ENCODE measurements at regions not wholly inside any gene's neighbourhood (a gene's known extent, or its start where the extent isn't known, plus 50 kb on each side); places are given as distances from the start of the nearest gene placed in this dataset.

DNA sequence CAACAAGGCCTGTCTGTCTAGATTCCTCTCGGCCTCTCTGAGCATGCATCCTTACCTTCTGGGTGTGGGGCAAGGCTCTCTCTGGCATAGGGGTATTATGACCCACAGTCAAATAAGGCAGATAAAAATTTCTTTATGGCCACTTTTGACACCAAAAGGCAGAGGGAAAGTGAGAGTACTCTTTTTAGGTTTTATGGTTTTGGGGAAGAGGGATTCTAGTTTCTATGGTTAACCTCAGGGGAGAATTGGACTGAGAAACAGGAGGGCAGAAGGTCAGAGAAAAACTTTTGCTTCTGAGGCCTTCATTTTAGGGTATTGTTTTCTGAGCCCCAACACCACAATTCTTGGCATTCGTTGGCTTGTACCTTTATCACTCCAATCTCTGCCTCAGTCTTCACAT lies 70.0 kb upstream of the CCDC54 start:
- DNase-seq (no peak), ATAC-seq (no peak)
- peaks cover 30% of the 10 kb centered on the region for H3K27me3 Mint-ChIP-seq
- no peak overlapping the region for H3K27ac Mint-ChIP-seq
- peaks cover 2% of the 10 kb centered on the region for H3K9me3 Mint-ChIP-seq (ENCODE audit: low read depth)
- CTCF ChIA-PET: no interaction called here
- no peak overlapping the region for H3K4me3 Mint-ChIP-seq
- no peaks in the 10 kb centered on the region for H3K36me3 Mint-ChIP-seq
- H3K4me1 Mint-ChIP-seq: no peaks in the 10 kb centered on the region

DNA sequence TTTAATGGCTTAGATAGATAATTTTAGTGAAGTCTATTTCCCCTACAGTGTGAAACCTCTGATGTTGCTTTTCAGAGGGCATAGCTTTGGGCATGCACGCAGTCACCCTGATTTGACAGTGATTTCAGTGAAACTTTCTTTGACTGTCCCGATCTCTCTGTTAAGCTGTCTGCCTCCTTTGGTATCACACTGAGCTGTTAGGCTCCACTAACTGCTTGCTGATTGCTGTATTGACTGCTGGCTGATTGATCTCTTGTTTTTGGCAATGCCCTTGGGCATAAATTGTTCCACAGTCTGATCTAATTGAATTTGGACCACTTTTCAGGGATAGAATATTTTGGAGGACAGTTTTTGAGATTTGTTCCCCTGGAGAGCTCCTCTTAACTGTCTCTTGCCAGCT lies 68.5 kb upstream of the CCDC54 start:
- Mint-ChIP-seq H3K4me1 (no peaks in the 10 kb centered on the region), H3K27me3 (peaks cover 34% of the 10 kb centered on the region), H3K27ac (no peak overlapping the region), H3K4me3 (no peak overlapping the region), H3K36me3 (no peaks in the 10 kb centered on the region), H3K9me3 (ENCODE audit: low read depth) (no peaks in the 10 kb centered on the region)
- DNase-seq (no peak), ATAC-seq (no peak)
- CTCF ChIA-PET: no interaction called here

DNA sequence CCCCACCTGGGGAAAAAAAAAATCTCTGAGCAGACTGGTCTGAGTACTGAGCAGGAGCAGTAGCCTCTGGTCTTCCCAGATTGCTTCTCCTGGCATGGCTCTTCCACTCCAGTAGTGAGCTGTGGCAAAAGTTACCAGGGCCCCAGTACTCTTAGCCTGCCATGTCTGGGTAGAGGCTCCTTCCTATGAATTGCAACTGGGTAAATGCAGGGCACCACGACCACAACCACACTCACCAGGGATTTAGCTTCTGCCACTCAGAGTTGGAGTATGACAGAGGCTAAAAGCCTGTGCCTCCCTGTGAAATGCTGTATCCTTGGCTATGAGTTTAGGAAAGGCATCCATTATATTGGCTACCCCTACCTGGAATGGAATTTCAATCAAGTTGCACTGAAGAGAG lies 67.9 kb upstream of the CCDC54 start:
- Mint-ChIP-seq H3K4me3 (no peak overlapping the region), H3K4me1 (no peaks in the 10 kb centered on the region), H3K9me3 (ENCODE audit: low read depth) (no peaks in the 10 kb centered on the region), H3K27ac (no peak overlapping the region), H3K36me3 (no peaks in the 10 kb centered on the region), H3K27me3 (peaks cover 38% of the 10 kb centered on the region)
- DNase-seq: no peak
- CTCF ChIA-PET: no interaction called here
- no peak for ATAC-seq

DNA sequence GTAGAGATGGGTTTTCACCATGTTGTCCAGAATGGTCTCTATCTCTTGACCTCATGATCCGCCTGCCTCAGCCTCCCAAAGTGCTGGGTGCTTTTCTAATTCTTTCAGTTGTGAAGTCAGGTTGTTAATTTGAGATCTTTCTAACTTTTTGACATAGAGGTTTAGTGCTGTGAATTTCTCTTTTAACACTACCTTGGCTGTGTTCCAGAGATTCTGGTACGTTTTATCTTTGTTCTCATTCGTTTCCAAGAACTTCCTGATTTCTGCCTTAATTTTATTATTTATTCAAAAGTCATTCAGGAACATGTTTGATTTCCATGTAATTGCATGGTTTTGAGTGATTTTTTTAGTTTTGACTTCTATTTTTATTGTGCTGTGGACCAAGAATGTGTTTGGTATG lies 63.5 kb upstream of the CCDC54 start:
- no peaks in the 10 kb centered on the region for H3K9me3 Mint-ChIP-seq (ENCODE audit: low read depth)
- no peak overlapping the region for H3K27ac Mint-ChIP-seq
- no peaks in the 10 kb centered on the region for H3K4me1 Mint-ChIP-seq
- CTCF ChIA-PET: no interaction called here
- peaks cover 43% of the 10 kb centered on the region for H3K27me3 Mint-ChIP-seq
- DNase-seq (no peak), ATAC-seq (no peak)
- H3K4me3 Mint-ChIP-seq: no peak overlapping the region
- H3K36me3 Mint-ChIP-seq: no peaks in the 10 kb centered on the region

DNA sequence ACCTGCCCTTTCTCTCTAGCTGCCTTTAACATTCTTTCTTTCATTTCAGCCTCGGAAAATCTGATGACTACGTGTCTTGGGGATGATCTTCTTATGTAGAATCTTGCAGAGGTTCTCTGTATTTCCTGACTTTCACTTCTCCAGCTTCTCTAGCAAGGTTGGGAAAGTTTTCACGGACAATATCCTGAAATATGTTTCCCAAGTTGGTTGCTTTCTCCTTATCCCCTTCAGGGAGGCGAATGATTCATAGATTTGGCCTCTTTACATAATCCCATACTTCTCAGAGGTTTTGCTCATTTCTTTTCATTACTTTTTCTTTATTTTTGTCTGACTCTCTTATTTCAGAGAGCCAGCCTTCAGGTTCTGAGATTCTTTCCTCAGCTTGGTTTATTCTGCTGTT lies 62.1 kb upstream of the CCDC54 start:
- DNase-seq (no peak), ATAC-seq (no peak)
- Mint-ChIP-seq H3K27me3 (peaks cover 30% of the 10 kb centered on the region), H3K4me3 (no peak overlapping the region), H3K4me1 (no peaks in the 10 kb centered on the region), H3K27ac (no peak overlapping the region), H3K36me3 (no peaks in the 10 kb centered on the region), H3K9me3 (ENCODE audit: low read depth) (no peaks in the 10 kb centered on the region)
- CTCF ChIA-PET: no interaction called here

DNA sequence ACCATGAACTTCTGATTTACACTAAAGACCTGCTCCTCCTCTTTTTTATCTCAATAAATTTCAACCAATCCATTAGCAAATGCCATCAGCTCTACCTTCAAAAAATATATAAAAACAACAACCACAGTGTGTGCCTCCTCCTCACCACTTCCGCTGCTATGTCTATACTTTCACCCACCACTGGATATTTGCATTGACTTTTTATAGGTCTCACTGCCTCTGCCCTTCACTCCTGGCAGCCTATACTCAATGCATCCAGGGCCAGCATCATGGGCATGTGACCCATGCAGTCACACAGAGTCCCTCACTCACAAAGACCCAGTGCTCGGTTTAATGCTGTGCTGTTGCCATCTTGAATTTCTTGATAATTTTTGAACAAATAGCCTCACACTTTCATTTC lies 53.5 kb upstream of the CCDC54 start:
- CTCF ChIA-PET: no interaction called here
- H3K27ac Mint-ChIP-seq: no peak overlapping the region
- no peaks in the 10 kb centered on the region for H3K27me3 Mint-ChIP-seq
- H3K9me3 Mint-ChIP-seq (ENCODE audit: low read depth): no peaks in the 10 kb centered on the region
- ATAC-seq (no peak), DNase-seq (no peak)
- H3K36me3 Mint-ChIP-seq: no peaks in the 10 kb centered on the region
- no peaks in the 10 kb centered on the region for H3K4me1 Mint-ChIP-seq
- H3K4me3 Mint-ChIP-seq: no peak overlapping the region

DNA sequence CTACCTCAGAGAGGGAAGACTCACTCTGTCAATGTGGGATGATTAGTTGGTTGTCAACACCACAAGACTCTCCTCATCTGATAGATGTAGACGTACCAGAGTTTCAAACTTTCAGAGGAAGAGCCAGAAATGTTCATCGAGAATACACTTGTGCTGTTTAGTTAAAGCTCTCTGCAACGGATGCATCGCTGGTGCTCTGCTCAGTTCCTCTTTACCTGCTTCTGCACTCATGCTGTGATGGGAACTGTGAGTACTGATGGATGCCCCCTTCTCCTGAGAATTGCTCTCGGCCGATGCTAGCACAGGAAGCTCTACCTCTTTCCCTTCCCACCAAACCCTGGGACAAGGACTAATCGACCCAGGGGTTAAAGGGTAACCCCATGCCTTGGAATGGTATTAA lies 51.8 kb upstream of the CCDC54 start:
- ATAC-seq: no peak
- H3K9me3 Mint-ChIP-seq (ENCODE audit: low read depth): no peaks in the 10 kb centered on the region
- H3K4me1 Mint-ChIP-seq: no peaks in the 10 kb centered on the region
- H3K4me3 Mint-ChIP-seq: no peak overlapping the region
- H3K27me3 Mint-ChIP-seq: no peaks in the 10 kb centered on the region
- CTCF ChIA-PET: no interaction called here
- DNase-seq: no peak
- H3K36me3 Mint-ChIP-seq: no peaks in the 10 kb centered on the region
- no peak overlapping the region for H3K27ac Mint-ChIP-seq

Measured in activated CD8-positive, alpha-beta memory T cell treated with anti-CD3 and anti-CD28 coated beads, Interleukin-2, amount 10 ng/mL, durations not matched to agents 7 days and 5 days (primary cell).